ENCODE measurements at regions not wholly inside any gene's neighbourhood (a gene's known extent, or its start where the extent isn't known, plus 50 kb on each side); places are given as distances from the start of the nearest gene placed in this dataset.

DNA sequence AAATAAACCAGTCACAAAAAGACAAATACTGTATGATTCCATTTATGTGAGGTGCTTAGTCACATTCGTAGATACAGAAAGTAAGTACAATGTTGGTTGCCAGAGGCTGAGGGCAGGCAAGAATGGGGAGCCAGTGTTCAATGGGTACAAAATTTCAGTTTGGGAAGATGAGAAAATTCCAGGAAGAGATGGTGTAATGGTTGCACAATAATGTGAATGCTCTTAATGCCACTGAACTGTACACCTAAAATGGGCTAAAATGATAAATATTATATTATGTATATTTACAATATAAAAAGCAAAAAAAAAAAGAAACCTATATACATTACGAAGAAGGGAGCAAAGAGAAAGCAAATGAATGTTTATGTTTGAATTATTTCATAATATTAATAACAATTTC is 329.0 kb downstream of the C11orf87 start:
- no peak for DNase-seq

DNA sequence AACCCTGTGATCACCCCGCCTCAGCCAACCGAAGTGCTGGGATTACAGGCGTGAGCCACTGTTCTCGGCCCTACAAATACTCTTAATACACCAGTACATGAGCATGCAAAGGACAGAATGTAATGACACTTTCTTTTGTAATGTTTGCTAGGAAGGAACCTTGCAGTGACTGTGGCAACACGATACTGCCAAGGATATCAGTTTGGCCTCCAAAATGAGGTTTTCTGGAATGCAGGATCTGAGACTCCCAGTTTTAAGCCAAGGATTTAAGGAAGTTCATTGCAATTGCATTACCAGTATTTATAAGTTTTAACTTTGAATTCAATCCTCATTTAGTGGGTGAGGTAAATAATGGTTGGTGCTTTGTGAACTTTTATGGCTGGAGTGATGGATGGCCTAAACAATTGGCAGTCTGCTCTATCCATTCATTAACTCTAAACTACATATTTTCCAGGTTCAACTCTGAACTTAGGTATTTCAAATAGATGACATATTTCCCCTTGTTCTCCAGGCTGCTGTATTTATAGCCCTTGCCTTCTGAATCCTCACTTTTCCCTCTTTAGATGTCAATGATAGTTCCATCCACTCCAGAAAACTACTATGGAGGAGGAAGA is 330.3 kb downstream of the C11orf87 start:
- DNase-seq: no peak

DNA sequence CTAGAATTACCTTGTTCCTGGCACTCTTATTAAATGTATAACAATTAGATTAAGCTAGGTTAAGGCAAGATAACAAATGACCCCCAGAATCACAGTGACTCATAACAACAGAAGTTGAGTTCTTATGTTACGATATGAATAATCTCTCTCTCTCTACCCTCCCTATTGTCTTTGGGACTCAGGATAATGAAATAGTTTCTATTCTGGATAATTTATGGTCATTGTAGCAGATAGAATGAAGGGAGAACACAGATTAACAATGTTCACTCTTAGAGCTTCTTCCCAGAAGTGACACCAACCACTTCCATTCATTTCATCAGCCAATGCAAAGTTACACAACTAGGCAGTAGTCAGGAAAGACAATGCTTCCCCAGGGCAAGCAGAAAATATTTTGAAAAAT is 334.5 kb downstream of the C11orf87 start:
- no peak for DNase-seq

DNA sequence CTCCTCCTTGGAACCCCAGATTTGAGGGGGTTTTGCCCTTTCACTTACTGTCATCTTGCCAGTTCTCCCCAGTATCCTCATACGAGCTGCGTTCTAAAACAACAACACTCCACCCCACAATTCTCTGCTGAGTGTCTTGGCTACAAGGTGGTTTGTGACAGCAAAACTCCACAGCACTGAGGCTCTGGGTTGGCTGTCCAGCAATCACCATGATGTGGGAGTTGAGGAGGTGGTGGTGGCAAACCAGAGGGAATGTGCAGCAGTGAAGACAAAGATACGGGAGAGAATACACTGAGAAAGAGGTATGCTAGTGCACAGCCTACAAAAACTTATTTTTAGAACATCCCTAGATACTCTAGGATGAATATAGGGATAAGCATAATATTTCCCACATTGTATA is 335.0 kb downstream of the C11orf87 start:
- DNase-seq: peak; percentile 28

DNA sequence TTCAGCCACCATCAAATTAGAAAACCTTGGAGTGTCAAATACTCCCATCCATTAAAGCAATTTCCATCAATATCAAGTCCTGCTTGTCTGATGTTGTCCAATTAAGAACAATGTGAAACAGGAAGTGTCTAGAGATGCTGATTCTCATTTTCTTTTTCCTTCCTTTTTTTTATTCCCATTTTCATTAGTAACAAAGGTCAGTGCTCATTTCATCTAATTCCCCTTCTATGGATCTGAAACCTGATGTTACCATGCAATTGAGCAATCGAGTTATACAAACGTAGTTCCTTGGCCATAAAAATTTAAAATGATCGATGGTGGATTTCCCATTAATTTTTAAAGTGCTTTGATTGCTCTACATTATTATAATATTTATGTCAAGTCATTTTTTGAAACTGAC is 330.6 kb upstream of the ZC3H12C start:
- no peak for DNase-seq

DNA sequence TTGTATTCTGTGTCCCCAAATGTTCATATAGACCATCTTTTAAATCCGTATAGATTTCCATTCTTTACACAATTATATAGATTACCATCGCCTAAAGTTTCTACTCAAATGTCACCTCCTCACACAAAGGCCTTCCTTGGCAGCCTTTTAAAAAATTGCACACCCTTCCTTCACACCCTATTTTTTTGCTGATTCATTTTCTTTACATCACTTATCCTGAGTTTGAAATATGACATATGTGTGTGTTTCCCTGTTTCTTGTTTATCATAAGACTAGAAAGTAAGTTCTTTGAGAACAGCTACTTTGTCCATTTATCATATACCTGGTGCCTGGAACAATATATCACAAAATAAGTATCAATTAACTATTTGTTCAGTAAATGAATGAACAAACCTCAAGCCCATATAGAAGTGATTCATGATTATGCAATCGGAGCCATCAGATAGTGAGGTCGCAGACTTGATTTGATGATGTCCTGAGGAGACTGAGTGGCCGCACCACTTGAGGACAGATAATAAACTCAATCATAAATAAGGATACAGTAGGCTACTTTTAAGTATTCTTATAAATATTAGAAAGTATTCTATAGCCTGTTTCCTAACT is 327.4 kb upstream of the ZC3H12C start:
- DNase-seq: no peak

DNA sequence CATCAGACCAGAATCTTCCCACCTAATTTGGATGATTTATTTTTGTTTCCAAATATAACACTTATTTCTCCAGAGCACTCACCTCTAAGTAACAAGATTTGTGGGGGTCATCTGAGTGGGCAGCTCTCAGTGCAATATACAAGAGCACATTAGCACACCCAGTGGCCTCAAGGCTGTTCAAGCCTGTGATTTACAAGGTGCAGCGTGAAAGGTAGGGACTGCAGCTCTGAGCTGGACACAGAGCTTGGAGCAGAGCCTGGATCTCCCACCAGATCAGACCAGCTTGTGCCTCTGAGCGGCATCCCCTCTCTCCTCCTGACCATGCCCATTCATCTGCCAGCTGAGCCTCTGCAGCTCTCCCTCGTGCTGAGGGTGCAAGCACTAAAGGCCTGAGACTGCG is 323.3 kb upstream of the ZC3H12C start:
- DNase-seq: no peak

DNA sequence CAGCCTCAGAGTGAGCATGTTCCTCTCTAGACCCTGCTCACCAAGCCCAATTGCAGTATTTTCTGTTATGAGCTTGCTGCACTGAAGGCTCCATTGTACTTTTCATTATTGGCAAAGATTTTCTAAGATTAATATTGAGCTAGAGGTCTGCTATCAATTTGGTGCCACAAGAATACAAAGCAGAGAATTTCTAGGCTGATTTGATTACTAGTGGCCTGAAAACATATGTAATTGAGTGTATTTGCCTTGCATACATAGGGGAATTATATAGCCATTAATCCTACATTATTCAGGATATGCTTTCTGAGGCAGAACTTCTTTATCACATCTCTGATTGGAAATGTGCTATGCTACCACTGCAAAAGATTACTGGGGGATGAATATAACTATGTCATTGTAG is 322.9 kb upstream of the ZC3H12C start:
- no peak for DNase-seq

DNA sequence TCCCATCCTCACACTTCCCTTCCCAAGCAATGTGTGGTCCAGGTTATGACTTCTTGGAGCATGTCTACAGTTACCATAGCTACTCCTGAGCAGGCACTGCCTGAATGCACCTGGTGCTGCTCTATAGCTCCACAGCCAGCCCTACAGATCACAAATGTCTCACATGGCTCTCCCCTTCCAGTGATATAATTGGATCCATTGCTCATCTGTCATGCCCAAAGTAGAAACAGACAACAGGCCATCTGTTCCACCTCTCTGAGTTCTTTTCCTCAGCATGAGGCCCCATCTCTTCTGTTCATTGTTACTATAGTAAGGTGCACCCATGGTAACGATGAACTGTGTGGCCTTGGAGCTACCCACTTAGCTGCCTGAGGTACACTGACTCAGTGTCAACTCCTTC is 320.3 kb upstream of the ZC3H12C start:
- peak; percentile 18 for DNase-seq

DNA sequence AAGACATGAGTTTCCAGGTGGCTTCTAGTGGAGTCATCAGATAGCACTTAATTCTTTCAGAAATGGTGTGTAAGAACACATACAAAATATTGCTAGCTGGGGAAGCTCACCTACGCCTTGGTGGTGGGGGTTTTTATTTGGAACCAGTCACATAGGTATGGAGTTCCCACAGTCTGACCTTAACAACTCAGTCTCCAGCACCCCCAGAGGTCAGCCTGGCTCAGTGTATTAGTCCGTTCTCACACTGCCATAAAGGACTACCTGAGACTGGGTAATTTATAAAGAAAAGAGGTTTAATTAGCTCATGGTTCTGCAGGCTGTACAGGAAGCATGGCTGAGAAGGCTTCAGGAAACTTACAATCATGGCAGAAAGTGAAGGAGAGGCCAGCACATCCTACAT is 317.5 kb upstream of the ZC3H12C start:
- no peak for DNase-seq

DNA sequence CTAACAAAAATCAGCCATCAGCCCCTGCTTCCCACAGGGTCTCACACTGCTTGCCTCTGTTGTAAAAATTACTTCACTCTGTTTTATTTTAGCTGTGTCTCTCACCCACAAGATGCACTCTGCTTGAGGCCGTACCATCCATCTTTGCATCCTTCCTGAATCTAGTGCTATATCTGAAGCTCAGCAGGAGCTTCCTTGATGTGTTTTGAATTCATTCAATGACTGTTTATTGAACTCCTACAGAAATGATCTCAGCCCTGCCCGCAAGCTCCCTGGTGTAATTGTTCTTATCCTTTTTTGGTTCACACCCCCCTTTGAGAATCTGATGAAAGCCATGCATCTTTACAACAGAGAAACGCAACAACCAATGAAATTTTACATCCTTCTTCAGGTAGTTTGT is 310.2 kb upstream of the ZC3H12C start:
- DNase-seq: no peak

DNA sequence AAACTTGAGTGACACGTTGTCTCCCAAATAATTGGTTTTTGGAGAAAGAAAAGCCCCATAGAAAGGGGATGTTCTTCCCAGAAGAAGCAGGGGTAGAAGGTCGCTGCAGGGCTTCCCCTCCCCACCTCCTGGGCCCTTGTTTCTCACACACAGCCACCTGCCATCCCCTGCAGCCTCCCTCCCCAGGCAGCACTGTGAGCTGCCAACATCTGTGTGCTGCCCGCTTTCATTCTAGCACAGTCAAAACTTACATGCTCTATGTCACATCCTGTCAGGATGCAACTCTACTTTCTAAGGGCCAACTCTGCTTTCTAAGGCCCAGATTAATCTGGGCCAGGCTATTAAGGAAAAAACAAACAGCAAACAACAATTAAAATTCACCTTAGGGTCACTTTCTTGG is 309.4 kb upstream of the ZC3H12C start:
- no peak for DNase-seq

DNA sequence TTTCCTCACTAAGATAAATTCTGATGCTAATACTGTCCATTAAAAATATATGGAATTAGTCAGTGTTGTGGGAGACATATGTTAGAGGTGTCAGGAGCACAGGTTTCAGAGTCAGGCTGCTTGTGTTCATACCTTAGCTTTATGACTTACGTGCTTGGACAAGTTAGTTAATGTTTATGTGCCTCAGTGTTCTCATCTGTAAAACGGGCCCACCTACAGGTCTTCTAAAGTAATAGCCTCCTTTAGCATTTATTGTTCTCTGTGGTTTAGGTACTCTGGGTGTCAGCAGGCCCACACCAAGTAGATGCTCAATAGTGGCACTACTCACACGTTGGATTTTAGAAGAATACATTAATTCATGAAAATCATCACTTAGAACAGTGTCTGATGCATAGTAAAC is 308.7 kb upstream of the ZC3H12C start:
- no peak for DNase-seq

DNA sequence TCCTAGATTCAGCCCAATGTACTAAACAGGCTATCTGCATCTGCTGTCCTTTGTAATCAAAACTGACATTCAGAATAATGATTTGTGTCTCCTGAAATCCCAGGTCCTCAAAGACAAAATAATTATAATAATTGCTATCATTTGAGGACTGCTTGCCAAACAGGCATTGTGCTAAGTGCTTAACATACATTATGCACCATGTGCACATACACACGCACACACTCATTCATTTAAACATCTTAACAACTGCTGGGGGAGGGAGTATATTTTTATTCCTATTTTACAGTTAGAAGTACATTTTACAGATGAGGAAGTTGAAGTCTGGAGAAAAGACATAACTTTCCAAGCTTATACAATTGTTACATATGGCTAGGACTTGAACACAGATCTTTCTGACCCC is 308.0 kb upstream of the ZC3H12C start:
- DNase-seq: no peak

DNA sequence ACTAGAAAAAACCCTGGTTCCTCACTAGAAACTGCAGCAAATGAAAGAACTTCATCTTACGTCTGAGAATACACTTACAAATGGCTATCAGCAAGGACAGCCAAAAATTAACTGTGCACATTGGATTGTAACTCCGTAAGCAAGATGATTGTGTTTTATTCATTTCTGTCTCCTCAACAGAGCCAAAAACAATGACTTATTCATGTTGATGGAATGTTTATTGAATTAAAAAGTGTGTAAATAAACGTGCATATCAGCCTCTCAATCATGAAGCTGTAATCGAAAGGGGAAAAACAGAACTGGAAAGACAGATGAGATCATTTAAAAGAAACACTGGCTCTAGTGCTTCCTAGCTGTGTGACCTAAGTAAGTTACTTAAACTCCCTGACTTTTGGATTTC is 307.5 kb upstream of the ZC3H12C start:
- DNase-seq: no peak

DNA sequence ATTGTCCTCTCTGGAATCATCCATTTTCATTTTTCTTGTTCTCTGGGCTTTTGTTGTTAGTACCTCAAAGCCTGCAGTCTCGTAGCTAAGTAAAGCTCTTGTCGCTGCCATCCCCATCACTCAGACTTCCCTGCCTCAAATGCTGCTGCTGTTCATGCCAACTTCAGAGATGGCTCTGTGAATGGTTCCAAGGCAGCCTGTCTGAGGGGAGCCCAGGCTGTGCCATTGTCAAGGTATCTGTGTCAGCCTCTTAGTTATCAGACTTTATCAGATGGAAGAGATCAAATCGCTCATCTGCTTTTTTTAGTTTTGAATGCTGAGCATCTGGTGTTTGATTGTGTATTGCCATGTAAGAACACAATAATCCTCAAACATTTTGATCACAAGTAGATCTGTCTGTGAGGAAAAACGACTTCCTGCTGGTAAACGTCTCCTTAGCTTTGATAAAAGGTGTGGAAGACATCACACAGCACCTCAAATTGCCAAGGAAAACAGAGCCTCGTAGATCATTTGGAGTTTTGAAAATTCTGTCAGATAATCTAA is 304.2 kb upstream of the ZC3H12C start:
- DNase-seq: no peak

DNA sequence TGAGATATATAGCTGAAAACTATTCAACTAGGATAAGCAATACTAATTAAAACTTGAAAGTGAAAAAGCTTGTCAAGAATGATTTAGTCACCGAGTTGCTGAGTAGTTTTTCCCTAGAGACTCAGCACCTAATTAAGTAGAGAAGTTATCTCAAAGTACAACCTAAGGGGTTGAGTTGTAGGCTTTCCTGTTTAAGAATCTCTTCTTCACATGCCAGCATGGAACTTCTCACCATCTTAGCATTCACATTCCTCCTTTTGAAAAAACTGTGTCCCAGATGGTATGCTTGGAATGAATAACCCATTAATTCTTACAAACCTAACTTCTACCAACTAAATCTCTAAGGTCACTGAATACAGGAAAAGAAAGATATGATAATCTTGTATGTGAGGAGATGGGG is 303.3 kb upstream of the ZC3H12C start:
- no peak for DNase-seq

DNA sequence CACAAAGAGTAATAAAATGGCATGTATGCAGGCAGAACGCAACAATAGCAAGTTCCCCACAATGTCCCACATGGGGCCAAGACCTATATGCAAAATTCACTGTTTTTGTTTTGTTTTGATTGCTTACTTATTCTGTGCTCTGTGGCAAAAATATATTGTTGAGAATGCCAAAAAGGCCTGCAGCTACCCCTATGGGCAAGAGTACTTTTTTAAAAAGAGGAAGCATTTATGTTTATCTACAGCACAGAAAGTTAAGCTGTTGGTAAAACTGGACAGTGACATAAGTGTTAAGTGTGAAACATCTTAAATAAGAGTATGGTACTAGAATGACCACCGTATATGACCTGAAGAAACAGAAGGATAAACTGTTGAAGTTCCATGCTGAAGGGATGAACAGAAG is 301.9 kb upstream of the ZC3H12C start:
- no peak for DNase-seq

DNA sequence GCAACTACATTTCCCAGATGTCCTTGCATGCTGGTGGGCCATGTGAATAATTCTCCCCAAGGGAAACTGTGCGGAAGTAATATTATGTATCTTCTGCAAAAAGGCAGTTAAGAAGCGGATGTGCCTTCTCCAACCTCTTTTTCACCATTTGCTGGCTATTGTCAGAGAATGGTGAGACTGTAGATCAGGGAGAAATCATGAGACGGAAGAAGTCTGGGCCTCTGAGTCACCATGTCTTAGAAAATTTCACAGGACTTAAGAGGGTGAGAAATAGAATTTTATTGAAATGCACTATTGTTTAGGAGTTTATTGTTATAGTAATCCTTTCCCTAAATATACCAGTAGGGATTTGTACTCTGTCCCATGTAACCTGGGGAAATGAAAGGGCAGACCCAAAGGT is 298.7 kb upstream of the ZC3H12C start:
- no peak for DNase-seq

DNA sequence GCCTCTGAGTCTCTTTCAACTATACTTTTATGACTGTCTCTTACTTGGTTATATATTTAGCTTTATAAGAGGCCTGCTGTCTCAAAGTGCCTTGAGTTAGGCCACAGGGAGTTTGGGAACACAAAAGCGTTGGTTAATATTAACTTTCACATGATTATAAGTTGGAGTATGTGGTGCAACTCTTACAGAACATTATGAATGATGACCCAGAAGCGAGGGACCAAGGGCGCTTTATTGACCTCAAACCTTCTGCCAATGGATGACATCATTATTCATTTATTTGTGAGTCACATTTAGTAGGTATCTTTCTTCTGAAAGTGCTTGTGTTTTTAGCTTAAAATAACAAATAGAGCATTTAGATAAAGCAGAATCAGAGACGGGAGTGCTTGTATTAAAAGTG is 298.0 kb upstream of the ZC3H12C start:
- DNase-seq: no peak

DNA sequence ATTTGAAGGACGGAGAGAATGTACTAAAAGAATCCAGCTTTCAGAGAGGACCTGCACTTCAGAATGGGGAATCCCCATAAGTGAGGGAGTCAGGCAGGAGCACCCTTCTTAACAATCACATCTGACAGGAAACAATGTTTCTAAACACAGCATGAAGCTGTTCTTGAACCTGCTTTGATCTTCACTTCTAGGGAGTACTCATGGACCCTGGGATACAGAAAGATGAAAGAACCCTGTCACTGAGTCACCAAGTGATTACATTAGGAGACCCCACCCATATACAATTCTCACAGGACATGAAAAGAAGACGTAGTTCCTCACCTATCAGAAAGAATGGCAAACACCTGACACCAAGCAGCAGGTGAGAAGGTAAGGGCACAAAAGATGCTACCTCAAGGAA is 296.9 kb upstream of the ZC3H12C start:
- DNase-seq: no peak

DNA sequence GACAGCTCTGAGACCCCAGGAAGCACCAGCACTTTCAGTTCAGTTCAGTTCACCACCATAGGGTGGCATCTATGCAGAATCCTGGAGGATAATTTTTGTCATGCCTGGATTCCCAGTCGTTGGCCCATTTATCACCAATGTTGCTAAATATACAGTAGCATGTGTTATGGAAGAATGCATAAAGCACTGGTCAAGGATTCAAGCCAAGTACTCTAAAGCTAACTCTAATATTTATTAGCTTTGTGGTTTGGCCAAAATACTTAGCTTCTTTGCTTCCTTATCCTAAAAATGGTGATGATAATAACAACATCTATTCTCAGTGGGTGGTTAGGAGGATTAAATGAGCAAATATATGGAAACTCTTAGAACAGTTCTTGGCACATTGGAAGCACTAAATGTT is 294.7 kb upstream of the ZC3H12C start:
- no peak for DNase-seq

DNA sequence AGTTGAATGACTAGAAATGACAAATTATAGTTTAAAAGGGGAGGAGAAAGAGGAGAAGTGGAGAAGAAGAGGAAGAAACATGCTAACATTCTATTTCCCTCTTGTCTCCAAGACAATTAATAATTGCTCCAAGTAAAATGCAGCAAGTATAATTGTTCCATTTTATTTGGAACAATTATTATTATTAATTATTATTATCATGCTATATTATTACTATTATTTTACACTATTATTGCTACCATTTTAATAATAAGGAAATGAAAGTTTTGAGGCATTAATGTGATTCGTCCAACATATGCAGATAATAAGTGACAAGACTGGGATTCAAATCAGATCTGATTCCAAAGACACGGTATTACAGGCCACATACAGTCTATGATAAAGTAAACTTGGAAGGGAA is 293.6 kb upstream of the ZC3H12C start:
- no peak for DNase-seq

DNA sequence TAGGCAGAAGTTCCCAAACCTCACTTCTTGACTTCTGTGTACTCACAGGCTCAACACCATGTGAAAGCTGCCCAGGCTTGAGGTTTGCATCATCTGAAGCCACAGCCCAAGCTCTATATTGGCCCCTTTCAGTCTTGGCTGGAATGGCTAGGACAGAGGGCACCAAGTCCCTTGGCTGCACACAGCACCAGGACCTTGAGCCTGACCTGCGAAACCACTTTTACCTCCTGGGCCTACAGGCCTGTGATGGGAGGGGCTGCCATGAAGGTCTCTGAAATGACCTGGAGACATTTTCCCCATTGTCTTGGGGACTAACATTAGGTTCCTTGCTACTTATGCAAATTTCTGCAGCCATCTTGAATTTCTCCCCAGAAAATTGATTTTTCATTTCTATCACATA is 288.3 kb upstream of the ZC3H12C start:
- no peak for DNase-seq

DNA sequence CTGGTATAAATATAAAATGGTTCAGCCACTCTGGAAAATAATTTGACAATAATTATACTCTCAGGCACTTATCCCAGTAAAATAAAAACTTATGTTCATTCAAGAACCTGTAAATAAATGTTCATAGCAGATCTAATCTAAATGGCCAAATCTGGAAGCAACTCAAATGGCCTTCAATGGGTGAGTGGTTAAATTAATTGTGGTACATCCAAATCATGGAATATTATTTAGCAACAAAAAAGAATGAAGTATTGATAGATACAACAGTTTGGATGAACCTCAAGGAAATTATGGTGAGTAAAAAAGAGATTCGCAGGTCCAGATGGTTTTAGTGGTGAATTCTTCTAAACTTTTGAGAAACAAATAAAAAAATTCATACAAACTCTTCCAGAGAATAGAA is 287.0 kb upstream of the ZC3H12C start:
- no peak for DNase-seq
